AG08395 (cell line): ENCODE measurements at regions not wholly inside any gene's neighbourhood (a gene's known extent, or its start where the extent isn't known, plus 50 kb on each side); places are given as distances from the start of the nearest gene placed in this dataset.

Experiments
- DNase-seq: peaks from one replicate; pipeline ENCODE4 v3.0.0; 2012; ENCODE audit warnings: mixed read lengths, low spot score

DNA sequence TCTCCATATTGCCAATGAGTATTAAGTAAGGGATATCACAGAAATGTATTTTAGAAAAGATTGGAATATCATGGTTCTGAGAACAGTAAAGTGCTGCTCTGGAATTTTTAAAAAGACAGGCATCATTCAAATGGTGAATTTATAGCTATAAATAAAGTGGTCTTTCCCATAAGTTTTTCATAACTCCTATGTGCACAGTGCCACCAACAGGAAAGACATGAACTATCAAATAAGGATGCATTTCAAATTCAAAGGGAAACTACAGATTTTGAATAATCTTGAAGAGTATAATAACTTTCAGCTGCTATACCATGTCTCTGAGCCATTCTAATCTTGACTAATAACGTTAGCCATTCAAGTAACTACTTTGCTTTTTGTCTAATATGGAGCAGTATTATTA, 456.8 kb upstream of the GJE1 start:
- no peak for DNase-seq

DNA sequence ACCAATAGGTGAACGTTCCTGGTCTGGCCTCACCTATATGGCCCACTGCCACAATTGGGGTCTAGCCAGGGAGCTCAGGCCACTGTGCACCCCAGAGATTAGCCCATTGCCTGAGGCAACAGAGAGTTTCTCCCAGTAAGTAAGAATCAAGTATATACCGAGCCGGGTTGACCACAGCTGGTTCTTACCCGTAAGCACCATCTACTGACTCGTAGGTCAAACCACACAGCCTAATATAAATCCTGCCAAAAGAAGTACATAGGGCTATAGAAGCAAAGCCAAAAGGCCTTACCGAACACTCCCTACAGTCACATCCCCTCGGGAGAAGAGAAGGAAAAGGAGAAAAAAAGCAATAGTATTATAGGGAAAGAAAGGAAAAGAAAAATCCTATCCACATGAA, 463.6 kb upstream of the GJE1 start:
- no peak for DNase-seq

DNA sequence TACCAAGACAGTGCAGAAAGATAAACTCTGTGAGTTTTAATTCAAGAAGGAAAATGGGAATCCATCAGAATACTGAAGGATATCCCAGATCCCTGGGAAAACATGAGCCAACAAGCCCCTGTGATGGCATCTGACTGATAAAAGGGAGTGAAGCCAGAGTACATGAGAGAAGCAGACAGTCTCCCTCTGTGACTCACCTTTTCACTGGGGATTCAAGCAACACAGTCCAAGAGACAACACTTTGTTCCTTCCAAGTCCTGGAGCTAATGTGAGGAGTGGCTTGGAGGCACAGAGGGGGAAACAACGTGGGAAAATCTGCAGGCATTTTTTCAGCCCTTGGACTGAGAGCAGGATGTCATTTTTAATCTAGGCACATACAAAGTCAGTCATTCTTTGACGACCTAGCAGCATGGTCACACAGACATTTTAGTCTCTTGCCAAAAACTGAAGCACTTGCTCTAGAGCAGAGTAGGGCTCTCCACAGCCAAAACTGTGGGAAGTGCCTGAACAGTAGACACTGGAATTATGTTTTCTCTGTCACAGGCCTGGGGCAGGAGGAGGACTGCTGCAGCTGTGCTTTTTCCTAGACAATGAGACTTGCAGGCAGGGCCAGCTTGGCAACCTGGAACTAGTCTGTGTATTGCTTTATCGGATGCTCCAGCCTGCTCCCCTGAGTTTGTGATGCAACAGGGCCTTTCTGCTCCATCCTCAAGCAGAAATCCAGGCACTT, 465.0 kb upstream of the GJE1 start:
- DNase-seq, result peak; percentile 34

DNA sequence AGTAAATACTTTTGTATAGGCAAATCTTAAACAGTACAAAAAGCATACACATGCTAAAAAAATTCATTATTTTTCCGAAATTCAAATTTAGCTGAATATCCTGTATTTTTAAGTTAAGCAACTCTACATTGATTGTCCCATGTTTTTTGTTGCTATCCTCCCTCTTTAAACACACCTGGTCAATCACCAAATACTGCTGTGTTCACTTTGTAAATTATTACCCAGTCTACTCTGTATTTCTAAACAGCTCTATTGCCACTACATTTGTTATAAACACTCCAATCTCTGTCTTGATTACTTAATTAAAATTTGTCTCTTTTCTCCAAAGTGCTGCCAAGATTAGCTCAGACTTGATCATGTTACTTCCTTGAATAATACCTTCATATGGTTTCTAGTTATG, 466.5 kb upstream of the GJE1 start:
- DNase-seq, result no peak

DNA sequence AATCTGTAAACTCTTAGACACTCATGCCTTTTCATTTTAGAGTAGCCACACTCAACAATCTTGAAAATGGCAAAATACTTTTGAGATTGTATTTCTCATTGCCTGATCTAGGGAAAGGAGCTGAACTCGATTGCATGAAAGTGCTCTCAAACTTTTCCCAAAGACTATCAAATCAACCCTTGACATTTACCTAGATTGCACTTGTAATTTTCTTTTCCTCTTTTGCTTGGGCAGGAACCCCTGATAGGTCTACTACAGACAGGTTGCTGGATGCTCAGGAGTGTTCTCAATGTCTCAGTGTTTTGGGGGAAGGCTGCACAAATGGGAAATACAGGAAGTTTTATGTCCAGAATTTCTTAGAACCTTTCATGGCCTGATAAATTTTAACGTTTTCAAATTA, 468.0 kb upstream of the GJE1 start:
- no peak for DNase-seq

DNA sequence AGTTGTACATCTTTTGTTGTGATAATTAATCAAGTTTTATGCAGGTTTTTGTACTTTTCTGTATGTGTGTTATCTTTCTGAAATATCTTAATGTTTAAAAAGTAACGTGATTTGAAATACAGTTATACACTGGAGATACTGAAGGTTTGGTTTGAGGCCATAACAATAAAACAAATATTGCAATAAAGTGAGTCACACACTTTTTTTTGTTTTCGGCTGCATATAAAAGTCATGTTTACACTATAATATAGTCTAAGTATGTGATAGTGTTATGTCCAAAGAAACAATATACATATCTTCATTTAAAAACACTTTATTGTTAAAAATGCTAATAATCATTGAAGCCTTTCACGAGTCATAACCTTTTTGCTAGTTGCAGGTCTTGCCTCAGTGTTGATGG, 473.1 kb upstream of the GJE1 start:
- no peak for DNase-seq

DNA sequence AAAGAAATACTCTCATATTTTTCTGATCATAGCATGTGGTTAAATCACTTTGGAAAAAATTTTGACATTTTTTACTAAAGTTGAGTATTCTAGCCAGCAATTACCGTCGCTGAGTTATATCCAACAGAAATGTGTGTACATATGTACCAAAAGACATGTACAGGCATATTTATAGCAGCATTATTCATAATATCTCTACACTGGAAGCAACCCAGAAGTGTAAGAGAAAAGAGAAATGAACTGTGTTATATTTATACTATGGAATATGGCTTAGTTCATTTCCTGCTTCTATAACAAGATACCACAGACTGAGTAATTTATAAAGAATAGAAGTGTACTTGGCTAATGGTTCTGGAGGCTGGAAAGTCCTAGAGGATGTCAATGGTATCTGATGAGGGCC, 474.0 kb upstream of the GJE1 start:
- DNase-seq, result no peak

DNA sequence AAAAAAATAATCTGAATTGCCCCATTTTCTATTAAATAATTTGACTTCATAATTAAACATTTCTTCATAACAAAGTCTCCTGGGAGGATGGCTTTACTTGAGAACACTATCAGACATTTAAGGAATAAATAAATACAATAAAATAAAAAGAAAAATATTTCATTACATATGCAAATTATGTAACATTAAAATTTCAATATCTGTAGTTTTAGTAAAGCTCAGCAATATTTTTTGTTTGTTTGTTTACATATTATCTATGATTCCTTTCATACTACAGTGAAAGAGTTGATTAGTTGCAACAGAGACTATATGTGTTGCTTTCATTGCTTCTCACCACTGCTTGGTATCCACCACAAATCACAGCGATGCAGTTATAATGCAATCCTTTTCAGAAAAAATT, 474.9 kb upstream of the GJE1 start:
- no peak for DNase-seq

DNA sequence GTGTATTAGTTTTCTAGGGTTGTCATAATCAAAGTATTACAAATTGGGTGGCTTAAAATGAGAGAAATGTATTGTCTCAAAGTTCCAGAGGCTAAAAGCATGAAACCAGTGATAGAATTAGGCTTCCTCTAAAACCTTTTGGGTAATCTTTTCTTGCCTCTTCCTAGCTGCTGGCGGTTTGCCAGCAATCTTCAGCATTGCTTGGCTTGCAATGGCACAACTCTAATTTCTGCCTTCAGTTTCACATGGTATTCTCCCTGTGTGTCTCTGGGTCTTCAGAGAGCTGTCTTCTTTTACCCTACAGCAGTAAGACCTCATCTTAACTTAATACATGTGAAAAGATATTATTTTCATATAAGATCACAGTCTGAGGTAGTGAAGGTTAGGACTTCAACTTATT, 479.1 kb upstream of the GJE1 start:
- DNase-seq, result no peak

DNA sequence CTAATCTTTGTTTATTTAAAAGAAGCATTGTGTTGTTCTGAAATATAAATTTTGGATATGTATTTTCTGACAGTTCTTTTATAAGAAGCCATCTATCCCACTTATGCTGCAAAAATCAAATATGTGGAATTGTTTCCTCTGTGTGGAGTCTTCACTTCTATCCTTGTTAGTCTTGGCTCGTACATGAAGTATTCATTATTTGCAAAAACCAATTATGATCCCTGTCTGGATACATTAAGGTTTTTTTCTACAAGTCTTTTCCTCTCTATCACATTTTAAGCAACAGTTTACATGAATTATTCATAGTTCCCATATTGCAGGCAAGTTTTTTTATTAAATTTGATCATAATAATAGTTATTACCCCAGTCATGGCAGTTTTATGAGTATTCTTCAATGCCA, 490.8 kb upstream of the GJE1 start:
- no peak for DNase-seq

DNA sequence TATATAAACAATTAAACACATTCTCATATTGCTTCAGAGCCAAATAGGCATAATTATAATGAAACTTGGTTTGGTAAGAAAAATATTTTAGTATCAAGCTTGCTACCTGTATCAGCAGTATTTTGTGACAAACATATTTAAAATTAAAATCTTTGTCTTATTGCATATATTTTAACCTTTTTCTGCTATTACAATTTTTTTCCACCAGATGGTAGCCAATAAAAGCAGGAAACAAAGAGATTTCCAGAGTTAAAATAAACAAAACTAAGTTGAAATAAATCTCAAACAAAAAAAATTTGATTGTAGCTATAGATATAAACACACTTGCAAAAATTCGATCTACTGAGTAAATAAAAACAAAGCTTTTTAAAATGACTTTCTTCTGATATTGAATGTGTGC, 491.3 kb upstream of the GJE1 start:
- no peak for DNase-seq

DNA sequence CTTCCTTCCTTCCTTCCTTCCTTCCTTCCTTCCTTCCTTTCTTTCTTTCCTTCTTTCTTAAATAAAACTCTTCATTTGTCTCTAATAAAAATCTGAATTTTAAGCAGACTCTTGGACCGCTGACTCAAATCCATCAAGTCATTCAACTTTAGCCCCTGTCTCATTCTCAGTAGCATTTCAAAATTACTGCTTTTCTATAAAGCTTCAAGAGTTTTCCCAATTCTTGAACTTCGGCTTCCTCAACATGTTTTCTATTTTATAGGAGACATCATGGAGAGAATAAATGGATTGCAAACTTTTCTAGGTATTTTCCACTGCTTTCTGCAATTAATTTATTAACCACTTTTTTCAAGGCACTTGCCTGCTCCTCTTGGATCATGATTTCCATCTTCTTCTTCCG, 497.1 kb upstream of the GJE1 start:
- no peak for DNase-seq

DNA sequence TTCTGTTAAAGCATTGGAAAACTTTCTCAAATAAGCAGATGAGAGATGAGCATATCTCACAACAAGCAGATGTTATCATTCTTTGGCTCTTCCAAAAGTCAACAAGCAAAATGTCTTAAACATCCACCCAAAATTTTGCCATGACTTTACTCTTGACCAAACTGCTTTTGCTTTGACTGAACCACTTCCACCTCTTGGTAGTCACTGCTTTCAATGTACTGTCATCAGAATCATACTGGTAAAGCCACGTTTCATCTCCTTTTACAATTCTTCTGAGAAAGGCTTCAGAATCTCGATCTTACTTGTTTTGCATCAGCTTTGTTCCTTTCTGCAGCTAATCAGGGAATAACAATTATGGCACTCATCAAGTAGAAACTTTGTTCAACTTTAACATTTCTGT, 498.5 kb upstream of the GJE1 start:
- no peak for DNase-seq

DNA sequence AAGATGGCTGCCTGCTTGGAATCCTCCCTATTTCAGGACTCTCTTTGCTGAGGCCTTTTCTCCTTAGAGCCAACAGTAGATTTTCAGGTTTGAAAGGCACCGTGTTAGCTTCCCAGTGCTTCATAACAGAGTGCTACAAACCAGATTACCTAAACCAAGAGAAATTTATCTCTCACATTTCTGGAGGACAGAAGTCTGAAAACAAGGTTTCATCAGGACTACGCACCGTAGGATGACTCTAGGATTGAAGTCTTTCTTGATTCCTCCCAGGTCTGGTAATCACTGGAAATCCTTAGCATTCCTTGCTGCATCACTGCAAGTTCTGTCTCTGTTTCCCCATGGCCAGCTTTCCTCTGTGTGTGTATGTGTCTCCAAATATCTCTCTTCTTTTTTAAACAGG, 508.4 kb upstream of the GJE1 start:
- no peak for DNase-seq

DNA sequence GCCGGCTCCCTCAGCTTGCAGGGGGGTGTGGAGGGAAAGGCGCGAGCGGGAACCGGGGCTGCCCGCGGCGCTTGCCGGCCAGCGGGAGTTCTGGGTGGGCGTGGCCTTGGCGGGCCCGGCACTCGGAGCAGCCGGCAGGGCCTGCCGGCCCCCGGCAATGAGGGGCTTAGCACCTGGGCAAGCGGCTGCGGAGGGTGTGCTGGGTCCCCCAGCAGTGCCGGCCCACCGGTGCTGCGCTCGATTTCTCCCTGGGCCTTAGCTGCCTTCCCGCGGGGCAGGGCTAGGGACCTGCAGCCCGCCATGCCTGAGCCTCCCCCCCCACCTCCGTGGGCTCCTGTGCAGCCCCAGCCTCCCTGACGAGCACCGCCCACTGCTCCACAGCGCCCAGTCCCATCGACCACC, 514.5 kb upstream of the GJE1 start:
- DNase-seq, result no peak

DNA sequence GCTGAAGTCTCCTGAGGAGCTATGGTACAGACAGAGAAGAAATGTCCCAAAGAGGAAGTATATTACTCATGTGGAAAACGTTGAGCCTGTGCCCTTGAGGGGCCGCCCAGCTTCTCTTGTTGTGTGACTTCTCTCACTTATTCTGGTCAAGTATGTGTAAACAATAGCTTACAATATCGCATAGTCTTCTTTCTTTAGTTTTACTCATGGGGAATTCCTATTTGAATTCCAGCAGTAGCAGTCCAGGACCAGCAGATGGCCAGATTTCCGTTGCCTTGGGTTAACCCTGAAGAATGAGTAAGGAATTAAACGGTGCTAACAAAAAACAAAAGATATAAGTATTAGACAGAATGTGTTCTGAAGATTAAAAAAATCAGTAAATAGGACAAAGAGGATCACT, 522.0 kb upstream of the GJE1 start:
- peak; percentile 10 for DNase-seq

DNA sequence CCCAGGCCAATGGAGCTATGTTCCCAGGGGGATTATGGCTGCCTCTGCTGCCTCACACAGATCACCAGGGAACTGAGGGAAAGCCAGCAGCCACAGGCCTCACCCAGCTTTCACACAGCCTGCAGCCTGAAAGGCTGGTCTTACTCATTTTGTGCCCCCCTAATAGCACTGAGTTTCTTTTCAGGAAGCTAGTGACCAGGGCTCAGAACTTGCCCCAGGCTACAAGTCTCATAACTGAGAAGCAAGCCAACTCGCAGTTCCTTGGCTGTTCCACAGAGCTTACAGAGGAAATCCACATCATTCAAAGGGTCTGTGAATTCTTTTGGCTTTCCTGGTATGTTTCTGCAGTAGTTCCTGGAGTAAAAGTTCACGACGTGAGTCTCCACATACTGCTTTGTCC, 524.8 kb upstream of the GJE1 start:
- DNase-seq, result no peak

DNA sequence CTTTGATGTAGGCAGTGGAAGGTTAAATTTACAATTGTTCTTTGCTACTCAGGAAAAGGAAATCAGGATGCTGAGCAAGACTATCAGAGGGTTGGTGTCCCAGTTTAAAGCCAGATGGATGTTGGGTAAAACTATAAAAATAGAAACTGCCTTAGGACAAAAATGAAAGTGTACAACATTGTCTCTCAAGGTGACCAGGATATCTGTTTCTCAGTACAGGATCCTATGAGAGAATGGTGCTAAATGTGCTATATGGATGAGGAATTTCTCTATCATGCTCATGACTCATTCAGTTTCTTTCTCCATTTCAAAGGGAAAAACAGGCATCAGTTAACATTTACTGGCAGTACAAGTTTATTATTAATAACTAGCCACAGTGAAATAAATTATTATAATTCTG, 534.2 kb upstream of the GJE1 start:
- peak; percentile 13 for DNase-seq

DNA sequence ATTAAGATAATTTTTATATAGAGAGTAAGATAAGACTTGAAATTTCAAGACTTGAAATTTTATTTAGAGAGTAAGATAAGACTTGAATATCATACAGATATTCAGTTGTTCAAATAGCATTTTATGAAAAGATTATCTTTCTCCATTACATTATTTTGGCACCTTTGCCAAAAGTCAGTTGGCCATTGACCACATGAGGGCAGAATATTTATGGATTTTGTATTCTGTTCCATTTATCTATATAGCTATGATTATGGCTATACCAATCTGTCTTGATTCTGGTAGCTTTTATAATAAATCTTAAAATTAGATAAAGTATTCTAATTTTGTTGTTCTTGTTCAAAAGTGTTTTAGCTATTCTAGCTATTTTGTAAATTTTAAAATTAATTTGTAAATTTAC, 537.9 kb upstream of the GJE1 start:
- no peak for DNase-seq

DNA sequence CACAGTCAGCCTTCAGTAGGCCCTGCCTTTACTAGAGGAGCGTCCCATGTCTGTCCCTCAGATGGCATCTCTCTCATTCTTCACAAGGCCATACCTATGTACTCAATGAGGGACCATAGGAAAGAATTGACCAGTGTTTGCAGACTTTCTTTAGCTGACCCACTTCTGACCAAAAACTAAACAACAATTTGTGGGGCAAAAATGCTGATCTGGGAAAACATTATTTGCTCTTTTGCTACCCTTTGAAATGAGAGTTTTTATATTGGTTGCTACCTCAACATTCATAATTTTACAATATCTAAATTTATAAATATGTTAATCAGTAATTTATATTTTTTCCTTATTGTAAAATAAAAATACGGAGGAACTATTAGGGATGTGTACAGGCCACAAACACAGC, 539.4 kb upstream of the GJE1 start:
- DNase-seq, result no peak

DNA sequence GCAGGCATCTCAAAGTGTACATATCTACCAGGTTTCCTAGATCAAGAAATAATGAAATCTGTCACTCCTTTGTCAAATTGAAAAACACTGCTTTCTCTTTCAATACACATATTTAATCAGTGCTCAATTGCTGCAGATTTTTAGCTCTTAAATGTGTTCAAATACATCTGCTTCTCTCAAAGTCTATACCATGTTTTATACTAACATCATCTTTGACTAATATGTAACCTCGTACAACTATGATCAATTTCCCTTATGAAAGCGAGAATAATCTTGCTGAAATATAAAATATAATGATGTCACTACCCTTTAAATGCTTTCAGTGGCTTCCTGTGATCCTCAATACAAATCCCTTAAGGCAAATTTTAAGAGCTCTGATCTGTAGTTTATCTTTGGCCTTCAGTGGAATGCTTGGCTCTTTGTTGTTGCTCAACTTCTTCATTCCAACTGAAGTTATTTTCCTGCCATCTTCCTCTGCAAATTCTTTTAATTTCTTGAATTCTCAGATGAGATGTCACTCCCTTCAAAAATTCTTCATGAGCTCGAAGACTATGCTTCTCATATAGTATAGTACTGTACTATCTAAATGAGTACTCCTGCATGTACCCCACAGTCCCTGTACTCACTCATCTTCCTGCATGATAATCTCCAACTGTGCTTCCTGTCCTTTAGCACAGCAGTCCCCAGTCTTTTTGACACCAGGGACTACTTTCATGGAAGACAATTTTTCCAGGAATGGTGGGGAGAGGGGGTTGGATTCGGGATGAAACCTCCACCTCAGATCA, 545.1 kb upstream of the GJE1 start:
- peak; percentile 65 for DNase-seq

DNA sequence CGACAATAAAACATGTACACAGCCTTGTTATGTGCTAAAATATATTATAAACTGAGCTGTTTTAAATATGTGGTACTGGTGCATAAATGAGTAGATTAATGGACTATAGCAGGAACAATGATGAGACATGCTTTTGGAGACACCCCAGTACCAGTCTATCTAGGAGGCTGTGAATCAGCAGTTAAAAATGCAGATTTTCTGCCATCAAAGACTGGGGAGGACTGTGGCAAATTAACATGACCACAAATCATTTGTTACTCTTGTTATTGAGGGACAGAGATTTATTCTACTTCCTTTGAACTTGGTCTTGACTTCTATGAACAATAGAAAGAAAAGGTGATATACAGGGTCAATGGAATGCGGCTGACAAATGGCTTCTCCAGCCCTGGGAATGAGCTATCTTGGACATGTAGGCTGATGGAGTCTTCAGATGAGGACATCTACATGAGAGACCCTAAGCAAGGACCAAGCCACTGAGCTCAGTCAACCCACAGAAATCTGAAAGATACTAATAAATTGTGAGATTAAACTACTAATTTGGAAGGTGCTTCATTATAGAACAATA, 551.7 kb upstream of the GJE1 start:
- DNase-seq, result peak; percentile 71

DNA sequence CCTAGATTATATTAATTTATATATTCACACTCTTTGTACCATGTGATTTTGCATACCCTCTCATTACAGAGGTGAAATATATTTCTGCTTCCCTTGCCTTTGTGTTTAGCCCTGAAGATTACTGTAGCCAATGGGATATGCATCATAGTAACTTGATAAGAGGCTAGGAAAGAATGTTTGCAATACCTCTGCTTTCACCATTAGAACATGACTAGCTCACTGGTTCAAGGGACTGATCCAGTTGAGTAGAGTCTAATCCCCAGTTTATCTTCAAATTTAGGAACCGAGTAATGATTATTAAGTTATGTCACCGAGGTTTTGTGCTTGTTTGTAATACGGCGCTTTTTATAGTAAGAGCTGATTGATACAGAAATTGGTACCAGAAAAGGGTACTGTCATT, 552.6 kb upstream of the GJE1 start:
- DNase-seq, result no peak

DNA sequence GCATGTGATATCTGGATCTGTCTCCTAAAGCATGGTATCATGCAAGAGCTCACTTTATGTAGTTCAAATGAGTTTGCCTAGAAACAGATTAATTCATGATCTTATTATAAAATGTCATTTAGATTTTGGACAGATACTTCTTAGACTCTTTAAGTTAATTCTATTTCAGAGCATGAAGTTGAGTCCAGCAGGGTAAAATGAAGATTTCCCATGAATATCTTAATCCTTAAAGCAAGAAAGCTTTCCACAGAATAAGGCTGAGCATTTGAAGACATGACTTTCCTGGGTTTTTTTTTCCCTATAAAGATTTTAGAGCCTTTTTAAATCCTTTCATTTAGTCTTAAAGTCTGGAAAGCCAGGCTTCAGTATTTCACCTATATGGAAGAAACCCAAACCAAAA, 556.0 kb upstream of the GJE1 start:
- DNase-seq, result no peak
